GM18498 (cell line): ENCODE measurements at regions not wholly inside any gene's neighbourhood (a gene's known extent, or its start where the extent isn't known, plus 50 kb on each side); places are given as distances from the start of the nearest gene placed in this dataset.
"Not testable (repeated sequence)": the region's sequence is repeated elsewhere in the genome, so short reads cannot be mapped to it uniquely, and the experiment has no call there.

Source experiments
- ATAC-seq: cut with Tn5 transposase; IDR thresholded peaks from one replicate; pipeline ENCODE4 v1.9.1; 2021; ENCODE audit warnings: mild to moderate bottlenecking, moderate library complexity; ENCODE audit not compliant: unreplicated experiment

- ATAC-seq: no peak
These were observed 269.7 kb downstream of the ISL1 start for GRCh38 chr5:51652980-51653379.

- ATAC-seq: no peak
These were observed 274.3 kb downstream of the ISL1 start for GRCh38 chr5:51657340-51658240.

DNA sequence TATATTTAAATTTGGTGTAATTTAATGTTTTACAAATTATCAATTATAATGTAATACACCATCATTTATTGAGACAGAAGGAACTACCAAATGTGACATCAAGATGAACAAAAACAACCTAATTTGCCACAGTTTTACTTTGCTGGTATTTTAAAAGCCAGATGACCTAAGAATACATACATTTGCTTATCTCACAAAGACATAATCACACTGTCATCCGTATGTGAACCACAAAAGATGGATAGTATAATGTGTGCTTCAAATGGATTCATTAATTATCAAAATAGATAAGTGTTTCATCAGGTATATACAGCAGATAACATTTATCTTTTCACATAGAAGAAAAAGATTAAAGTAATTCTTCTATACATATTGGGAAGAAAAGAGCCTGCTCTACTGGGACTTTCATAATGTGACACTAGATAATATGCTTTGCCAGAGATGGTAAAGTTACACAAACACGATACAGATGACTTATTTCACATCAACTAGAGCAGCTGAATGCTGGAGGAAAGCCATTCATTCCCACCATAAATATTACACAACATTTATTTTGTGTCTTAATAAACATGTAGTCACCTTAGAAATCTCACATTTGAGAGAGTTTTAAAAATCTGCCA is 278.5 kb downstream of the ISL1 start:
- no peak for ATAC-seq

GRCh38 chr5:51664491-51665250 is 281.4 kb downstream of the ISL1 start:
- no peak for ATAC-seq

GRCh38 chr5:51665251-51665593 is 282.0 kb downstream of the ISL1 start:
- ATAC-seq: no peak

DNA sequence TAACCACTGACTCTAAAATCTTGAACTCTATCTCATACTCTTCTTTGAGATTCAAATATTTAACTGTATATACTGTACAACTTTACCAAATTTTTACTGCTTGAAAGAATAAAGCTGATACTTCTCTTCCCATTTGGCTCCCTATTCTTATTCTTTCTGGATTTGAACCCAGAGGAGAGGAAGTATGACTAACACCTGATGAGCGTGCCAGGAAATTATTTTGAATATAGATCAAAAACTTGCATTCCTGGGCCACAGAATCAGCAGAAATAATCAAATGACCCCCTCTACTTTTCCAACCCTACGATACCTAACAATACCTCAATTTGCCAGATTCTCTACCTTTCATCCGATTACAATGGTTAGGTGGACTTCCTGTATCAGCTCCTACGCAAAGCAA is 285.8 kb downstream of the ISL1 start:
- ATAC-seq: no peak

GRCh38 chr5:51678330-51678729 is 295.1 kb downstream of the ISL1 start:
- no peak for ATAC-seq

- ATAC-seq: no peak
These were observed 296.0 kb downstream of the ISL1 start for GRCh38 chr5:51679286-51679685.

GRCh38 chr5:51684794-51685355 is 301.6 kb downstream of the ISL1 start:
- ATAC-seq: no peak

GRCh38 chr5:51685419-51685818 is 302.2 kb downstream of the ISL1 start:
- no peak for ATAC-seq

DNA sequence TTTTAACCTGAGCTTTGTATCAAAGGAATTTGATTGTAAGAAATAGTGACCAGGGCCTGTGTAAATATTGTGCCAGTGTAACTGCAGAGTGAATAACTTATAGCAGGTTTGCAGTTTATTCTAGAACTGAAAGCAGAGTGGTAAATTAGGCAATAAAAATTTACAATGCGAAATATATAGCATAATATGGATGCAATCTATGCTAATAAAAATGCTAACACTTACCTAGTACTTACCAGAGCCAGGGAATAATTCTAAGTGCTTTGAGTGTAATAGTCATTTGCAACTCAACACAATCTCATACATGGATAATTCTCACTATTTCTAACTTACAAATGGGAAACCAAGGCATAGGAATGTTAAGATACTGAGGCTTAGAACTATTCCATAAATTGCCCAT is 303.4 kb downstream of the ISL1 start:
- ATAC-seq: no peak

DNA sequence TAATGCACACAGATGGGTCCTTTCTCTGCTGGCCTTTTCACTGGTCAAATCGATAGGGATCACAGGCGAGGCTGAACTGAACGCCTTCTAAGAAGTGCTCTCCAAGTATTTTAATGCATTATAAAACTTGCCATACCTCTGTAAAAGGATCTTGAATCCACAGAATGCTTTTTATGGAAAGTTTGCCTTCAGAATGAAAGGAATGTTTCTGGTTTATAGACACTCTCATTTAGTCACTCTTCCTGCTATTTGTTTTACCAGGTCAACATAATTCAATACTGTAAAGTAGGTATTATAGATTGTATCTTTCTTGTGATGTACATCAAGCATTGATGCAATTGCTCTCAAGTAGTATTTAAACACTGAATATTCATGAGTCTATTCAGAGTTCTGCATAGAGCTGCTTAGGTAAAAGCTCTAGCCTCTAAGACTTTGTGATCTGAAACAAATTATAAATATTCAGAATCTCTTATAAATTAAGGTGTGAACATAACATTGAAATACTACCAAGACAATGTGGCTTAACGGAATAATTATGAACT is 308.4 kb downstream of the ISL1 start:
- ATAC-seq: no peak

DNA sequence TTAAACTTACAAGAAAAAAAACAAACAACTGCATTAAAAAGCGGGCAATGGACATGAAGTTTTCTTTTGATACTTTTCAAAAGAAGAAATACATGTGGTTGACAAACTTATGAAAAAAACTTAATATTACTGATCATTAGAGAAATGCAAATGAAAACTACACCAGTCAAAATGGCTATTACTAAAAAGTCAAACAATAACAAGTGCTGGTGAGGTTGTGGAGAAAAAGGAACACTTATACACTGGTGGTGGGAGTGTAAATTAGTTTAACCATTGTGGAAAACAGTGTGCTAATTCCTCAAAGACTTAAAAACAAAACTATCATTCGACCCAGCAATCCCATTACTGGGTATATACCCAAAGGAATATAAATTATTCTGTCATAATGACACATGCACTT is 311.6 kb downstream of the ISL1 start:
- no peak for ATAC-seq

- no peak for ATAC-seq
These were observed 312.9 kb downstream of the ISL1 start for GRCh38 chr5:51696122-51696521.

GRCh38 chr5:51702046-51702445 is 318.8 kb downstream of the ISL1 start:
- ATAC-seq: not testable (repeated sequence)

- no peak for ATAC-seq
These were observed 329.0 kb downstream of the ISL1 start for GRCh38 chr5:51712201-51712600.

GRCh38 chr5:51715445-51715844 is 332.2 kb downstream of the ISL1 start:
- ATAC-seq: not testable (repeated sequence)

DNA sequence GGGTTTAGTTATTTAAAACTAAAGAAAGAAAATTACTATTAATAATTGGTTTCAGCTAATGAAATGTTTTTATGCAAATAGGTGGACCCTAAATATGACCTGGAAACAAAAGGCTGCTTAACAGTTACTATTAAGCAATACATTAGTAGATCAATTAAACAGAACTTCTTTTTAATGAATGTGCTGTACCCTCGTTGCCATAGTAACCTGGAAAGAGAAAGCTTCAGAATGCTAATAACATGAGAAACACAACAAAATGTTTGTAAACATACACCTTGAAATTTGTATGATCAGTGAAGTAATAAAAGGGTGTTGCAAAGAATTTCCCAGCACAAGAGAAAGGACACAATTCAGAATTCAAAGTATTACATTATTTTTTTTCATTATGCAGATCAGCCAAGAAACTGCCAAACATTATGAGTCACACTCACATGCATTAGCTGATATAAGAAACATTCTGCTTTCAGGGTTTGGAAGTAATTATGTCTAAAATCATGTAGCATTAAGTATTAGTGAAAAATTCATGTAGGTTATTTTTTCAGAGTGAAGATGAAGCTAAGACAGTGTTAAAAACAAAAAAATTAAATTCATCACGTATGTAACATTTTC is 348.3 kb downstream of the ISL1 start:
- ATAC-seq: no peak

- no peak for ATAC-seq
These were observed 349.1 kb downstream of the ISL1 start for GRCh38 chr5:51732304-51732703.

- no peak for ATAC-seq
These were observed 351.4 kb downstream of the ISL1 start for GRCh38 chr5:51734677-51735076.

DNA sequence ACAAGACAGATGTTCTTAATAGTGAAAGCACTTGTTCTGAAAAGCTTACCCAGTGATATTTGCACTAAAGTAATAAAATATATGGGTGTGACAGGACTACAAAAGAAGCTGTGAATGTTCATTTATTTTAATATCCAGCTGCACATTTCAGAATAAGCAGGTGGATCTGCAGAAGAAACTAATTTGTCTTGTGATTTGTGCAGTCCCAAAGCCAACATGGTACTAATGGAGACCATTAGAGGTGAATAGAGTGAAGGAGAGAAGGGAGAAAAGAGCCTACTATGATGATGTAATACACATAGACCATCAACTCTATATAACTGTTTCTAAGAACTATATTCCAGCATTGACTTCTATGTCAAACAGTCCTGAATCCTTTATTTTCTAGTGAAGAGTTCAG is 362.8 kb downstream of the ISL1 start:
- ATAC-seq: no peak
